Lower leg skin (tissue), 4 donors: ENCODE measurements at regions not wholly inside any gene's neighbourhood (a gene's known extent, or its start where the extent isn't known, plus 50 kb on each side); places are given as distances from the start of the nearest gene placed in this dataset.

Source experiments
- DNase-seq, 2 donors: peaks; one replicate each; pipeline ENCODE4 v3.0.0-alpha.2; 2019; ENCODE audit warnings: low spot score in 2 of 2
- H3K4me3 ChIP-seq: fragments of 200-600 bp; sonication (generic); 2 replicates; pipeline ENCODE4 v1.5.1; 2017; ENCODE audit warnings: mild to moderate bottlenecking, low read depth; ENCODE audit not compliant: poor library complexity, severe bottlenecking
- POLR2A ChIP-seq, 2 donors: fragments of 450-650 bp; IDR thresholded peaks; one replicate each; pipeline ENCODE4 v1.6.1; 2016 to 2017; ENCODE audit warnings: antibody characterized with exemption in 2 of 2, mild to moderate bottlenecking in 1 of 2, moderate library complexity in 1 of 2
- WGBS, 2 donors: methylation state at CpG; one replicate each; pipeline ENCODE4 v1.1.5; 2018; 5-methylcytosine and 5-hydroxymethylcytosine counted together
- intact Hi-C: fragments of 100-400 bp; cut with DNase I; formaldehyde crosslinking; loops from one replicate; pipeline ENCODE4 v1.15.0; 2023; ENCODE audit warnings: low total_unique reads
- TF ChIP-seq, protein P1 (sequence below), 3 donors: fragments of 450-650 bp; IDR thresholded peaks; one replicate each; pipeline ENCODE4 v1.5.1; 2016; ENCODE audit warnings: antibody characterized with exemption in 3 of 3, mild to moderate bottlenecking in 3 of 3, moderate library complexity in 2 of 3

- no peak for DNase-seq
- TF ChIP-seq POLR2A (IDR thresholded peaks at IDR 0.05): no peak
- TF ChIP-seq, protein P1, sequence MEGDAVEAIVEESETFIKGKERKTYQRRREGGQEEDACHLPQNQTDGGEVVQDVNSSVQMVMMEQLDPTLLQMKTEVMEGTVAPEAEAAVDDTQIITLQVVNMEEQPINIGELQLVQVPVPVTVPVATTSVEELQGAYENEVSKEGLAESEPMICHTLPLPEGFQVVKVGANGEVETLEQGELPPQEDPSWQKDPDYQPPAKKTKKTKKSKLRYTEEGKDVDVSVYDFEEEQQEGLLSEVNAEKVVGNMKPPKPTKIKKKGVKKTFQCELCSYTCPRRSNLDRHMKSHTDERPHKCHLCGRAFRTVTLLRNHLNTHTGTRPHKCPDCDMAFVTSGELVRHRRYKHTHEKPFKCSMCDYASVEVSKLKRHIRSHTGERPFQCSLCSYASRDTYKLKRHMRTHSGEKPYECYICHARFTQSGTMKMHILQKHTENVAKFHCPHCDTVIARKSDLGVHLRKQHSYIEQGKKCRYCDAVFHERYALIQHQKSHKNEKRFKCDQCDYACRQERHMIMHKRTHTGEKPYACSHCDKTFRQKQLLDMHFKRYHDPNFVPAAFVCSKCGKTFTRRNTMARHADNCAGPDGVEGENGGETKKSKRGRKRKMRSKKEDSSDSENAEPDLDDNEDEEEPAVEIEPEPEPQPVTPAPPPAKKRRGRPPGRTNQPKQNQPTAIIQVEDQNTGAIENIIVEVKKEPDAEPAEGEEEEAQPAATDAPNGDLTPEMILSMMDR (IDR thresholded peaks at IDR 0.05): no peak
- WGBS, 2 donors: 92 to 97% methylated on average over 1 of the region's 1 CpG
- H3K4me3 ChIP-seq: no peak overlapping the region
- intact Hi-C loops: no loop called here
Measured at GRCh38 chr7:40946549-40946948, 756.3 kb downstream of the INHBA start.

DNA sequence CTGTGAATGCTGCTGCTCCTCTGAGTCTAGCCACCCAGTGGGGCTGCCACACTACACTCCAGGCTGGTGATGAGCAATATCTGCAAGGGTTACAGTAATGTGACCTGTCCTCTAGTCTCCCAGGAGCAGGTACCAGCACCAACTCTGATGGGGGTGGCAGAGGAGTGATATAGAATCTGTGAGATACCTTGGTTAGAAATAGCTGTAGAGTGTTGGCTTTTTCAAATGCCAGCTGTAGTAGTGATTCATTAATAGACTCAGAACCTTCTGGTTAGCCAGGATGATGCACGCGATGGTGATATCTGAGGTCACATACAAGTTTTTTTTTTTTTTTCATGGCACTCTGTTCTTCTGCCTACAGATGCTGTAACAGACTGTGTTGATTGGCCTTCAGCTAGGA is 757.1 kb downstream of the INHBA start:
- TF ChIP-seq, protein P1 (IDR thresholded peaks at IDR 0.05): no peak
- no peak for TF ChIP-seq POLR2A (IDR thresholded peaks at IDR 0.05)
- no peak overlapping the region for H3K4me3 ChIP-seq
- WGBS, 2 donors: 73 to 96% methylated on average over 2 of the region's 2 CpGs
- no peak for DNase-seq
- intact Hi-C loops: no loop called here

DNA sequence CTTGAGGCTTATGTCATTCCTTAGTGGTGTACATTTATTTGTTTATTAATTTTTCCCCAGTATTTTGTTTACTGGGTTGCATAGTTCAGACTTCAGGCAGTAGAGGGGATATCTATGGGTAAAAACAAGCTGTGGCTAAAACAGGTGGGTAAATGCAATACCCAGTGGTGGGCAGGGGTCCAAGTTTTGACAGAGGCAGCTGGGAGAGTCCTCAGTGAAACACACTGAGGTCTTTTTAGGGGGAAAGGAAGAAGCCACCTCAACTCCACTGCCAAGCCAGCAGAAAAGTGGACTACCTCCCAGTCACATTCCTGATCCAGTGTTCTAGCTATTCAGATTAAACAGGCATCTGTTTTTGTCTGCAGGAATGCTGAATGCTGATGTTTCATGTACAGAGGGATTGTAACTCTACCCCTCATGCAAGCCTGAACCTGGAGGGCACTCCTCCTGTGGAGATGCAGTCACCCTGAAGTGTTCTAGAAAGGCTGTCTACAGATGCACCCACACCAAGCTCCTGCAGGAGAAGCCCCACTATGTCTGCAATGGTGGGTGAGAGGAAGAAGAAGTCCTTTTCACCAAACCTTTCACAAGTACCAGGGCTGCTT is 757.8 kb downstream of the INHBA start:
- no peak overlapping the region for H3K4me3 ChIP-seq
- TF ChIP-seq POLR2A (IDR thresholded peaks at IDR 0.05): no peak
- TF ChIP-seq, protein P1 (IDR thresholded peaks at IDR 0.05): no peak
- no peak for DNase-seq
- intact Hi-C loops: no loop called here

GRCh38 chr7:40937879-40938278 is 765.0 kb downstream of the INHBA start:
- TF ChIP-seq POLR2A (IDR thresholded peaks at IDR 0.05): no peak
- TF ChIP-seq, protein P1 (IDR thresholded peaks at IDR 0.05): no peak
- intact Hi-C loops: no loop called here
- H3K4me3 ChIP-seq: no peak overlapping the region
- DNase-seq: no peak
- WGBS, 2 donors: 53 to 75% methylated on average over 2 of the region's 2 CpGs

- H3K4me3 ChIP-seq: no peak overlapping the region
- intact Hi-C loops: no loop called here
- TF ChIP-seq POLR2A (IDR thresholded peaks at IDR 0.05): no peak
- TF ChIP-seq, protein P1 (IDR thresholded peaks at IDR 0.05): no peak
- no peak for DNase-seq
- WGBS, 2 donors: 92 to 96% methylated on average over 2 of the region's 2 CpGs
Measured at GRCh38 chr7:40935435-40935834, 767.5 kb downstream of the INHBA start.

GRCh38 chr7:40923626-40924025 is 779.3 kb downstream of the INHBA start:
- H3K4me3 ChIP-seq: no peak overlapping the region
- TF ChIP-seq, protein P1 (IDR thresholded peaks at IDR 0.05): no peak
- TF ChIP-seq POLR2A (IDR thresholded peaks at IDR 0.05): no peak
- WGBS, 2 donors: 78 to 84% methylated on average over 1 of the region's 1 CpG
- intact Hi-C loops: no loop called here
- no peak for DNase-seq
